DND-41 (cell line): ENCODE measurements at regions not wholly inside any gene's neighbourhood (a gene's known extent, or its start where the extent isn't known, plus 50 kb on each side); places are given as distances from the start of the nearest gene placed in this dataset.

Experiments
- ATAC-seq: fragments of 200-7000 bp; cut with Tn5 transposase; 3 replicates; pipeline ENCODE4 v1.9.1; 2021; ENCODE audit warnings: low read depth; ENCODE audit not compliant: insufficient read depth
- DNase-seq: peaks from one replicate; pipeline ENCODE4 v3.0.0-alpha.2; 2020
- H2AFZ ChIP-seq: 2 replicates; pipeline ENCODE4 v1.6.0; 2012; ENCODE audit warnings: low read depth, low read length
- H3K27ac ChIP-seq: 2 replicates; pipeline ENCODE4 v1.5.1; 2012; ENCODE audit warnings: low read length, inconsistent platforms
- H3K27me3 ChIP-seq: fragments of 200-600 bp; sonication (generic); 2 replicates; pipeline ENCODE4 v1.6.0; 2012; ENCODE audit warnings: low read length, mild to moderate bottlenecking, inconsistent platforms; ENCODE audit not compliant: insufficient read depth, poor library complexity
- H3K36me3 ChIP-seq: 2 replicates; pipeline ENCODE4 v1.5.1; 2012; ENCODE audit warnings: low read length, inconsistent platforms; ENCODE audit not compliant: insufficient read depth
- H3K4me1 ChIP-seq: 2 replicates; pipeline ENCODE4 v1.5.1; 2012; ENCODE audit warnings: mild to moderate bottlenecking, low read length; ENCODE audit not compliant: insufficient read depth
- H3K4me2 ChIP-seq: 2 replicates; pipeline ENCODE4 v1.6.0; 2012; ENCODE audit warnings: mild to moderate bottlenecking, moderate library complexity, low read length, inconsistent platforms; ENCODE audit not compliant: insufficient read depth
- H3K4me3 ChIP-seq, 2 experiments: fragments of 200-600 bp in 1 of 2; shearing (Covaris generic) in 1 of 2; 2 replicates each; pipeline ENCODE4 v1.5.1; 2012 to 2016; ENCODE audit warnings: inconsistent platforms in 2 of 2, low read length in 2 of 2, mild to moderate bottlenecking in 2 of 2, low read depth in 1 of 2, moderate library complexity in 1 of 2
- H3K79me2 ChIP-seq: 2 replicates; pipeline ENCODE4 v1.6.0; 2012; ENCODE audit warnings: low read length, inconsistent platforms; ENCODE audit not compliant: insufficient read depth
- H3K9ac ChIP-seq: 2 replicates; pipeline ENCODE4 v1.6.0; 2012; ENCODE audit warnings: low read depth, mild to moderate bottlenecking, inconsistent platforms, low read length, moderate library complexity
- H3K9me3 ChIP-seq: 2 replicates; pipeline ENCODE4 v1.5.1; 2012; ENCODE audit warnings: low read length, moderate library complexity, mild to moderate bottlenecking, inconsistent platforms; ENCODE audit not compliant: insufficient read depth, severe bottlenecking
- H4K20me1 ChIP-seq: 2 replicates; pipeline ENCODE4 v1.6.0; 2012; ENCODE audit warnings: low read length; ENCODE audit not compliant: insufficient read depth
- CTCF ChIP-seq: IDR thresholded peaks from 2 replicates; pipeline ENCODE4 v1.5.1; 2012; ENCODE audit warnings: borderline replicate concordance, low read length, moderate library complexity, mild to moderate bottlenecking; ENCODE audit not compliant: poor library complexity, severe bottlenecking; ENCODE audit errors: extremely low read depth
- EZH2 ChIP-seq: IDR thresholded peaks from 3 replicates; pipeline ENCODE4 v1.6.1; 2012; ENCODE audit warnings: borderline replicate concordance, low read depth, mild to moderate bottlenecking, moderate library complexity, low read length, inconsistent platforms; ENCODE audit not compliant: severe bottlenecking

GRCh38 chr12:65560286-65560685, 264.0 kb upstream of the HMGA2 start:
- no peaks in the 10 kb centered on the region for H3K4me1 ChIP-seq
- H3K27me3 ChIP-seq, result no peaks in the 10 kb centered on the region
- H3K36me3 ChIP-seq, result no peaks in the 10 kb centered on the region
- TF ChIP-seq EZH2 (no peak), CTCF (no peak)
- no peaks in the 10 kb centered on the region for H3K79me2 ChIP-seq
- no peak for ATAC-seq
- H3K9ac ChIP-seq, result no peak overlapping the region
- H3K9me3 ChIP-seq, result no peaks in the 10 kb centered on the region
- no peak overlapping the region for H3K4me3 ChIP-seq
- no peak overlapping the region for H3K27ac ChIP-seq
- H3K4me2 ChIP-seq, result no peak overlapping the region
- H4K20me1 ChIP-seq, result no peaks in the 10 kb centered on the region
- H2AFZ ChIP-seq, result no peak overlapping the region
- no peak for DNase-seq

DNA sequence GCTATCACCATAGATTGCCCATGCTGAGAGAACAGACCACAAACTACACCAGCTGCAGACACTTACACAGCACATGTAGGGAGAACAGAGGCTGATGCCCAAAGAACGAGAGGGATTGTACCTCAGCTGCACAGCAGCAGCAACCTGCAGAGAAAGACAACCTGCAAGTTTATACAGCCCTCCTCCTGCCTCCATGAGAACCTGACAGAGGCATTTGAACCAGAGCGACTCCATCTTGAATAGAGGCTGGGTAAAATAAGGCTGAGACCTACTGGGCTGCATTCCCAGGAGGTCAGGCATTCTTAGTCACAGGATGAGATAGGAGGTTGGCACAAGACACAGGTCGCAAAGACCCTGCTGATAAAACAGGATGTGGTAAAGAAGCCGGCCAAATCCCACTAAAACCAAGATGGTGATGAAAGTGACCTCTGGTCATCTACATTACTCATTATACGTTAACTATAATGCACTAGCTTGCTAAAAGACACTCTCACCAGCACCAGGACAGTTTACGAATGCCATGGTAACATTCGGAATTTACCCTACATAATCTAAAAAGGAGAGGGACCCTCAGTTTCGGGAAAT, 262.4 kb upstream of the HMGA2 start:
- no peak for TF ChIP-seq EZH2
- no peak for TF ChIP-seq CTCF
- ATAC-seq (no peak), DNase-seq (no peak)
- Histone ChIP-seq H3K27ac (no peak overlapping the region), H3K27me3 (no peaks in the 10 kb centered on the region), H3K4me2 (no peak overlapping the region), H3K9me3 (no peaks in the 10 kb centered on the region), H3K4me1 (no peaks in the 10 kb centered on the region), H4K20me1 (no peaks in the 10 kb centered on the region), H3K9ac (no peak overlapping the region), H3K79me2 (no peaks in the 10 kb centered on the region), H3K36me3 (no peaks in the 10 kb centered on the region), H3K4me3 (no peak overlapping the region), H2AFZ (no peak overlapping the region)

DNA sequence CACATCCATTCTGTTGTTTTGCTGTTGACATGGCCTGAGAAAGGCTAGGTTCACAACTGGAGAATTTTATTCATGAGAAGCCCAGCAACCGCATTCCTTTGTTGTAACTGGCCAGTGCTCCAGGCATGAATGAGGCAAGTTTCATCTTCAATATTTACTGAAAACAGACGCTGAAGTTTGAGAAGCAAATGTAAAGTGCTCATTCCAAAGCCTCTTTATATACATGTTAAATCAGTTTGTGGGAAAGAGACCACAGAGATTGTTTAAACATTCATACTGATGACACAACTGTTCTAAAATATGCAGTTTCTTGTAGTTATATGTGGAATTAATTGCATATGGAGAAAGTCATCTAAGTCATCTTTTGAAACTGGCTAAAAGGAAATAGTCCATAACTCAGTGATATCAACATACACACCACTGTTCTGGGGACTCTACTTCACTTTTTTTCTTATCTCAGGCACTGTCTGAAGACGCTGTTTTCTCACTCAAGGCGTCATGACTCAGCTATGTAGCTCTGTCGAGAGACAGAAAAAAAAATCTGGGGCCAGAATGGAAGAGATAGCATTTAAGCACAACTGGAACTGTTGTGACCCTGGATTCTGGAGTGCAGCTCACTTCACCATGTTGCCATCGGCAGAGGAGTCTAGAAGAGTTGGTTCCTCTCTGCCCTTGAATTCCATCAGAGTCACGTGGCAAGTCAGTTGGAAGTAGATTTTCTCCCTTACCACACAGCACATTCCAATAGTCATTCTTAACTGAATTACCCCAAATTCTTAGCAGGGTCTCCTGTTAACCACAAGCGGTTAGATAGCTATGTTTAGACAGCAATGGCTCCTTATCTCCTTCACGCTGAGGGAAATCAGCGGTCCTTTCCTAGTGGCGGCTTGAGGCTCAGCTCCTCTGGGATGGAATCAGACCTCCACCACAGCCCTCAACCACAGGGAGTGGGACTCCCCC, 258.4 kb upstream of the HMGA2 start:
- Histone ChIP-seq H3K79me2 (no peaks in the 10 kb centered on the region), H3K4me1 (no peaks in the 10 kb centered on the region), H3K27ac (no peak overlapping the region), H3K9ac (no peak overlapping the region), H3K4me2 (no peak overlapping the region), H2AFZ (no peak overlapping the region), H3K4me3 (no peak overlapping the region), H3K27me3 (peaks cover 6% of the 10 kb centered on the region), H3K36me3 (no peaks in the 10 kb centered on the region), H3K9me3 (no peaks in the 10 kb centered on the region), H4K20me1 (no peaks in the 10 kb centered on the region)
- no peak for ATAC-seq
- no peak for DNase-seq
- no peak for TF ChIP-seq EZH2
- TF ChIP-seq CTCF, result no peak
